Activated CD8-positive, alpha-beta T cell treated with anti-CD3 and anti-CD28 coated beads for 36 hours (primary cell): ENCODE measurements at regions not wholly inside any gene's neighbourhood (a gene's known extent, or its start where the extent isn't known, plus 50 kb on each side); places are given as distances from the start of the nearest gene placed in this dataset.

Experiments used
- ATAC-seq: fragments of 200-7000 bp; cut with Tn5 transposase; one replicate; pipeline ENCODE4 v1.10.0; 2021; ENCODE audit warnings: mild to moderate bottlenecking, moderate library complexity
- CTCF ChIA-PET: fragments of 350-600 bp; sonication (Branson Sonifier 250); formaldehyde crosslinking; loops from one replicate; lab custom pipeline; 2021; ENCODE audit warnings: antibody characterized with exemption; lab: Charles Lee
- POLR2A ChIA-PET: fragments of 350-600 bp; sonication (Branson Sonifier 250); formaldehyde crosslinking; loops from one replicate; lab custom pipeline; 2021; ENCODE audit warnings: antibody characterized with exemption; lab: Charles Lee
- DNase-seq: peaks from one replicate; pipeline ENCODE4 v3.0.0-alpha.2; 2020
- H3K27ac Mint-ChIP-seq: one replicate; pipeline ENCODE4 v1.8.0; 2021; ENCODE audit warnings: mild to moderate bottlenecking, mixed read lengths
- H3K27me3 Mint-ChIP-seq: one replicate; pipeline ENCODE4 v1.8.0; 2021; ENCODE audit warnings: mixed read lengths
- H3K36me3 Mint-ChIP-seq: one replicate; pipeline ENCODE4 v1.8.0; 2021; ENCODE audit warnings: low read depth, mixed read lengths
- H3K4me1 Mint-ChIP-seq: one replicate; pipeline ENCODE4 v1.8.0; 2021; ENCODE audit warnings: low read depth, mixed read lengths
- H3K4me3 Mint-ChIP-seq: one replicate; pipeline ENCODE4 v1.8.0; 2021; ENCODE audit warnings: mild to moderate bottlenecking, moderate library complexity, mixed read lengths
- H3K9me3 Mint-ChIP-seq: one replicate; pipeline ENCODE4 v1.8.0; 2021; ENCODE audit warnings: mixed read lengths
- CTCF ChIP-seq: fragments of 200-600 bp; IDR thresholded peaks from one replicate; pipeline ENCODE4 v1.8.0; 2022; ENCODE audit warnings: antibody characterized with exemption, mild to moderate bottlenecking
- intact Hi-C: fragments of 100-400 bp; cut with micrococcal nuclease; formaldehyde crosslinking; loops from one replicate; pipeline ENCODE4 v1.10.0; 2022

- ChIA-PET POLR2A (interaction anchor here (0.7 kb wide), 1 partner anchor 22 kb away, joined by 3 read pairs; no protein-coding TSS in a partner anchor), CTCF (interaction anchor here (1.3 to 3.8 kb wide), 3 partner anchors 9 to 211 kb away, joined by 3 to 21 read pairs (median 20); no protein-coding TSS in a partner anchor)
- peaks cover 10% of the 10 kb centered on the region for H3K27me3 Mint-ChIP-seq
- ATAC-seq: no peak
- H3K9me3 Mint-ChIP-seq: no peaks in the 10 kb centered on the region
- H3K4me1 Mint-ChIP-seq: no peaks in the 10 kb centered on the region
- H3K27ac Mint-ChIP-seq: no peak overlapping the region
- no peak for TF ChIP-seq CTCF
- intact Hi-C loops: no loop called here
- H3K36me3 Mint-ChIP-seq: no peaks in the 10 kb centered on the region
- H3K4me3 Mint-ChIP-seq: no peak overlapping the region
- no peak for DNase-seq
Measured at GRCh38 chr2:41879235-41879916, 168.4 kb upstream of the PKDCC start.

GRCh38 chr2:41880561-41881243 lies 167.1 kb upstream of the PKDCC start:
- no peak for DNase-seq
- Mint-ChIP-seq H3K4me1 (no peaks in the 10 kb centered on the region), H3K9me3 (no peaks in the 10 kb centered on the region), H3K36me3 (no peaks in the 10 kb centered on the region), H3K27me3 (peaks cover 10% of the 10 kb centered on the region), H3K27ac (no peak overlapping the region), H3K4me3 (no peak overlapping the region)
- intact Hi-C loops: no loop called here
- ChIA-PET CTCF (interaction anchor here (1.3 to 3.8 kb wide), 2 partner anchors 206 to 210 kb away, joined by 3 to 21 read pairs; no protein-coding TSS in a partner anchor), POLR2A (no interaction called here)
- no peak for TF ChIP-seq CTCF
- no peak for ATAC-seq

GRCh38 chr2:41881249-41881648 lies 166.6 kb upstream of the PKDCC start:
- no peak overlapping the region for H3K27ac Mint-ChIP-seq
- DNase-seq (no peak), ATAC-seq (no peak)
- ChIA-PET CTCF (interaction anchor here (1.7 to 3.8 kb wide), 2 partner anchors 12 to 206 kb away, joined by 5 to 21 read pairs; no protein-coding TSS in a partner anchor), POLR2A (no interaction called here)
- no peaks in the 10 kb centered on the region for H3K36me3 Mint-ChIP-seq
- peaks cover 10% of the 10 kb centered on the region for H3K27me3 Mint-ChIP-seq
- intact Hi-C loops: no loop called here
- no peak overlapping the region for H3K4me3 Mint-ChIP-seq
- no peaks in the 10 kb centered on the region for H3K9me3 Mint-ChIP-seq
- no peak for TF ChIP-seq CTCF
- no peaks in the 10 kb centered on the region for H3K4me1 Mint-ChIP-seq

GRCh38 chr2:41884718-41885117 lies 163.1 kb upstream of the PKDCC start:
- H3K27me3 Mint-ChIP-seq: peaks cover 12% of the 10 kb centered on the region
- ChIA-PET CTCF (interaction anchor here (3.8 to 4.1 kb wide), 2 partner anchors 16 to 202 kb away, joined by 11 to 17 read pairs; no protein-coding TSS in a partner anchor), POLR2A (no interaction called here)
- intact Hi-C loops: no loop called here
- H3K4me3 Mint-ChIP-seq: no peak overlapping the region
- no peaks in the 10 kb centered on the region for H3K9me3 Mint-ChIP-seq
- ATAC-seq (peak; percentile 39), DNase-seq (no peak)
- TF ChIP-seq CTCF: no peak
- H3K4me1 Mint-ChIP-seq: no peaks in the 10 kb centered on the region
- H3K27ac Mint-ChIP-seq: no peak overlapping the region
- no peaks in the 10 kb centered on the region for H3K36me3 Mint-ChIP-seq

GRCh38 chr2:41886145-41886664 lies 161.6 kb upstream of the PKDCC start:
- H3K27ac Mint-ChIP-seq: no peak overlapping the region
- POLR2A ChIA-PET: no interaction called here
- DNase-seq (no peak), ATAC-seq (no peak)
- CTCF ChIA-PET: interaction anchor here (1.2 to 4.1 kb wide), 3 partner anchors 11 to 201 kb away, joined by 4 to 17 read pairs (median 11); no protein-coding TSS in a partner anchor
- H3K9me3 Mint-ChIP-seq: no peaks in the 10 kb centered on the region
- no peak for TF ChIP-seq CTCF
- H3K36me3 Mint-ChIP-seq: no peaks in the 10 kb centered on the region
- no peaks in the 10 kb centered on the region for H3K4me1 Mint-ChIP-seq
- no peak overlapping the region for H3K4me3 Mint-ChIP-seq
- H3K27me3 Mint-ChIP-seq: peaks cover 7% of the 10 kb centered on the region
- intact Hi-C loops: no loop called here
